Astrocyte of the hippocampus (primary cell): ENCODE measurements at regions not wholly inside any gene's neighbourhood (a gene's known extent, or its start where the extent isn't known, plus 50 kb on each side); places are given as distances from the start of the nearest gene placed in this dataset.
"Not testable (repeated sequence)": the region's sequence is repeated elsewhere in the genome, so short reads cannot be mapped to it uniquely, and the experiment has no call there.

Experiments used
- DNase-seq: peaks from one replicate; pipeline ENCODE4 v3.0.0; 2011; ENCODE audit warnings: low read depth, low spot score

- DNase-seq, result peak; percentile 60
These were observed 59.2 kb upstream of the ADGRB3 start for GRCh38 chr6:68575765-68576439.

- DNase-seq, result no peak
These were observed 62.1 kb upstream of the ADGRB3 start for GRCh38 chr6:68572975-68573374.

GRCh38 chr6:68572525-68572924 lies 62.6 kb upstream of the ADGRB3 start:
- peak; percentile 17 for DNase-seq

GRCh38 chr6:68559716-68560115 lies 75.4 kb upstream of the ADGRB3 start:
- DNase-seq, result peak; percentile 79

GRCh38 chr6:68559070-68559469 lies 76.0 kb upstream of the ADGRB3 start:
- peak; percentile 32 for DNase-seq

- DNase-seq, result no peak
These were observed 88.5 kb upstream of the ADGRB3 start for GRCh38 chr6:68546620-68547019.

GRCh38 chr6:68544450-68544849 lies 90.6 kb upstream of the ADGRB3 start:
- DNase-seq, result no peak

- DNase-seq, result no peak
These were observed 101.7 kb upstream of the ADGRB3 start for GRCh38 chr6:68533339-68533795.

- DNase-seq, result no peak
These were observed 107.4 kb upstream of the ADGRB3 start for GRCh38 chr6:68527691-68528090.

GRCh38 chr6:68506911-68507310 lies 128.2 kb upstream of the ADGRB3 start:
- no peak for DNase-seq

- DNase-seq, result no peak
These were observed 132.1 kb upstream of the ADGRB3 start for GRCh38 chr6:68502946-68503345.

- peak; percentile 23 for DNase-seq
These were observed 137.2 kb upstream of the ADGRB3 start for GRCh38 chr6:68497927-68498326.

- DNase-seq, result not testable (repeated sequence)
These were observed 140.2 kb upstream of the ADGRB3 start for GRCh38 chr6:68494880-68495279.

- no peak for DNase-seq
These were observed 158.5 kb upstream of the ADGRB3 start for GRCh38 chr6:68476611-68477010.

GRCh38 chr6:68473433-68474210 lies 161.5 kb upstream of the ADGRB3 start:
- peak; percentile 28 for DNase-seq

GRCh38 chr6:68468244-68468884 lies 166.7 kb upstream of the ADGRB3 start:
- DNase-seq, result no peak

- DNase-seq, result no peak
These were observed 176.6 kb upstream of the ADGRB3 start for GRCh38 chr6:68458447-68458846.

GRCh38 chr6:68447112-68447511 lies 188.0 kb upstream of the ADGRB3 start:
- DNase-seq, result no peak

- no peak for DNase-seq
These were observed 189.2 kb upstream of the ADGRB3 start for GRCh38 chr6:68445926-68446325.

GRCh38 chr6:68443704-68444103 lies 191.4 kb upstream of the ADGRB3 start:
- no peak for DNase-seq

- DNase-seq, result peak; percentile 49
These were observed 207.5 kb upstream of the ADGRB3 start for GRCh38 chr6:68427630-68428029.

- no peak for DNase-seq
These were observed 225.1 kb upstream of the ADGRB3 start for GRCh38 chr6:68410021-68410420.

- no peak for DNase-seq
These were observed 234.7 kb upstream of the ADGRB3 start for GRCh38 chr6:68400396-68400795.
